T-helper 1 cell (primary cell): ENCODE measurements at regions not wholly inside any gene's neighbourhood (a gene's known extent, or its start where the extent isn't known, plus 50 kb on each side); places are given as distances from the start of the nearest gene placed in this dataset.

ENCODE experiments used
- DNase-seq, 5 donors: peaks; one replicate each; pipeline ENCODE4 v3.0.0-alpha.2; 2012 to 2020

GRCh38 chr5:2199697-2200096, 317.0 kb upstream of the IRX4 start:
- DNase-seq = peak in 1 of 5 donors; percentile 1

GRCh38 chr5:2196989-2197619, 314.4 kb upstream of the IRX4 start:
- DNase-seq = no peak

GRCh38 chr5:2196416-2196815, 313.7 kb upstream of the IRX4 start:
- peak in 1 of 5 donors; percentile 3 for DNase-seq

DNA sequence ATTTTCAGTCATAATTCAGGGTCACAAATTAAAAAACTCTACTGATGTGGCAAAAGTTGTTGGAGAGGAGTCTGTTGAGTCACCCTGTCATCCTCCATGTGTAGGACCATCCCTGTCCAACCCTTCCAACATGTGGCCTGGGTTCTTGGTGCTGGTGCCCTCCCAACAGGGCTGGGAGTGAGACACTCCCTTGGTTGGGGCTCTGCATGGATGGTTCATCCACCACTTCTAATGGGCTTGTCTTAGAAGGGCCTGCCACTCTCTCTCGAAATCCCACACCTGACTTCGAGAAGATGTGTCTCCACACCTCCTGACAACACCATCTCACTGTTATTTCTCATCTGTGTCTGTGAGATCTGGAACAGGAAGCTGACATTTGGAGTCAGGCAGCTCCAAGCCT, 312.2 kb upstream of the IRX4 start:
- no peak for DNase-seq

GRCh38 chr5:2194236-2194555, 311.5 kb upstream of the IRX4 start:
- peak in 1 of 5 donors; percentile 5 for DNase-seq

- peak in 1 of 5 donors; percentile 1 for DNase-seq
These were observed 311.0 kb upstream of the IRX4 start for GRCh38 chr5:2193542-2194235.

DNA sequence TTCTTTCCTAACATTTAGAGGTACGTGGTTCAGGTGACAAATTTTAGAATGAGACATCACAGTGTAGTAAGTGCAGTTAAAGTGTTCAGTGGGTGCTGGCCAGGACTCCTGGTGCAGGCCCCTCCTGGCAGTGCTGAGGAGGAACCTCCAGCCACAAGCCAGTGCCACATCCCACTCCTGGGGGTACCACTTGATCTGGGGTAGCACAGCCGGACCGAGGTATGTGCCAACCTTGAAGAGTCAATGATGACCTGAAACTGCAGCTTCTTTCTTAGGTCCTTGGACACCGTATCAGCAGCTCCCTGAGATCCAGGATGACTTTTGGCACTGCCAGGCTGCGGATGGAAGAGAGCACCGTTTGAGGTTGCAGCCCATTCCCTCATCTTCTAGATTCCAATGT, 310.4 kb upstream of the IRX4 start:
- peak in 1 of 5 donors; percentile 2 for DNase-seq

- peak in 1 of 5 donors; percentile 2 for DNase-seq
These were observed 309.8 kb upstream of the IRX4 start for GRCh38 chr5:2192496-2192895.

DNA sequence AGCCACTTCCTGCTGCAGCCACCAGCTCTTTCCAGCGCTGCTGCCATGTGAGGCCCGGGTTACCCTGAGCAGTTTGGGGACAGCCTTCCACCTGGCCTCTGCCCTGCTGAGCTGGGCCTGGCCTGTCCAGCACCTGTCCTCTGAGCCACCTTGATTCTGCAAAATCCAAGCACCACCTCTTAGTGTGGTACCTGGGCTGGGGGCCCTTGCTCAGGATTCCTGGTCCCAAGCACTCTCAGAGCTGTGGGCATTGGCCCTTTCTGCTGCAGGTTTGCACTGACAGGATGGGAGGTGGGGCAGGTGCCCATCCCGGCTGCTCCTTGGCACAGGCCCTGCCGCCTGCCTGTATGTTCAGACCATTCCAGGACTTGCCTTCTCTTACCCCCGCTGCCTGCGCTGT, 309.2 kb upstream of the IRX4 start:
- peak in 1 of 5 donors; percentile 8 for DNase-seq

GRCh38 chr5:2190549-2190948, 307.8 kb upstream of the IRX4 start:
- DNase-seq = peak in 1 of 5 donors; percentile 1

DNA sequence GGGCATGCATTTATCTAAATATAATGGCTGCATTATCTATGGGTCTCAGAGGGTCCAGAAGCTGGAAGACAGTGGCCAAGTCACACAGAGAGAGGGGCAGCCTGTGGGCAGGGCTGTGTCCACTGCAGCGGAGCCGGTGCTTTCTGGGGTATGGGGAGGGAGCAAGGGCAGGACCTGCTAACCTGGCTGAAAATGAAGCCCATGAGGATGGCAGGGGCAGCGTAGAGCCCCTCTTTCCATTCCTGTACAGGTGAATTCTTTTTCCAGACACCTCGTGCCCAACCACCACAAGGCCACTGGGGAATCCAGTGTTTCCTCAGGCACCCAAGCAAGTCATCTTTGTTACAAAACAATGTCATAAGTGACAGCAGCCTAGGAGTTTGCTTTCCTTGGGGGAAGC, 305.9 kb upstream of the IRX4 start:
- DNase-seq = no peak

DNA sequence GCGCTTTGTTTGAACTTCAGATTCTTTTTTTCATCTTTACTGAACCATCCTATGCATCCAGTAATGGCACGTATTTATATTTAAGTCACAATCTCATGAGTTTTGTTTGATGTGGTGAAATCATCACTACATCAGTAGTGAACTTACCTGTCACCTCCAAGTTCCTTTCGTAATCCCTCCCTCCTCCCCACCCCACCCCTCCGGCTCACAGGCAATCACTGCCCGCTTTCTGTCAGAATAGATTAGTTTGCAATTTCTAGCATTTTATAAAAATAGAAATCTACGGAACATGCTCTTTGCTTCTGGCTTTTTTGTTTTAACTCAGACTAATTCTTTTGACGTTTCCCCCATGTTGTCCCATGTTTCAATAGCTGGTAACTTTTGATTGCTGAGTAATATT, 305.4 kb upstream of the IRX4 start:
- no peak for DNase-seq

DNA sequence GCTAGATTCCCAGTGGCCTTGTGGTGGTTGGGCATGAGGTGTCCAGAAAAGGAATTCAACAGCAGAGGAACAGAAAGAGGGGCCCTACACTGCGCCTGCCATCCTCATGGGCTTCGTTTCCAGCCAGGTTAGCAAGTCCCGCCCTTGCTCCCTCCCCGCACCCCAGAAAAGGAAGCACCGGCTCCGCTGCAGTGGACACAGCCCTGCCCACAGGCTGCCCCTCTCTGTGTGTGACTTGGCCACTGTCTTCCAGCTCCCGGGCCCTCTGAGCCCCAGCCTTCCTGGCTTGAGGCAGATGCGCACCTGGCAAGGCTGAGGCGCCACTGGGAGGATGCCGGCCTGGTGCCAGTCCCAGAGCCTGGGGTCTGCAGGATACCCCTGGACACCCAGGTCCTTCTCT, 305.0 kb upstream of the IRX4 start:
- DNase-seq = no peak

DNA sequence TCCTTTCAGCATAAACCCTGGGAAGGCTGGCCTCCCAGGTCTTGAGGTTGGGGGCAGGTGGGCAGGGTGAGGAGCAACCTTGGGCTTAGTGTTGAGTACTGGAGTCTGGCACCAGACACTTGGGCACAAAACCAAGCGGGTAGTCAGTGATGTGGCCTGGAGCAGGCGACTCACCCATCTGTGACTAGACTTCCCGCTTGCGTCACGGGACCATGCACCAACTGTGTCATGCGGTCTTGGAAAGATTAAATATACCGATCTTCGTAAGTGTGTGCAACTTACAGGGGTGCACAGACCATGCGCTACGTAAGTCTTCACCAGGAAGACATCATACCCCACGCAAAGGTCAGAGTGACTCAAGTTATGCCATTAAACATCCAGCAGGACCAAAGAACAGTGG, 304.4 kb upstream of the IRX4 start:
- no peak for DNase-seq

DNA sequence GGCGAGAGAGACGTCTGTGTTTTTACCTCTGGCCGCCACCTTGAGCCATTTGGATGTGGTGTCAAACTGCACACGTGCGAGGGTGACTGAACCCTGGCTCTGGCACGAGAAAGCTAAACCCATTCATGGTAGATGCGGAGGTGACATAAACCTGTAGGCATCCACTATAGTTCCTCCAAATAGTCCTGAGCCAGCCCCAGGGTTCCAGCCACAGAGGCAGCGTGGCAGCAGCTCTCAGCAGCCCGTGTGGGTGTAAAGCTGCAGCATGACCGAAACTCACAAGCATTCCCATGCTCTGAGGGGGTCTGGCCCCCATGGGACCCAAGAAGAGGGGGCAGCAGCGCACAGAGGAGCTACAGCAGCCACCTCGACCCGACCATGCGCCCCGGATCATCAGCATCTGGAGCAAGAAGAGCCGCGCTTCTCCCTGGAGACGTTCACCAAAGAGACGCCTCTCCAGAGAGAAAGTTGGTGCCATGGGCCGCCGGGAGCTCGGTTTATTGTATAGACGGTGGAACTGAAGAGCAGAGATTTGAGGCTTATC, 303.8 kb upstream of the IRX4 start:
- DNase-seq = no peak

GRCh38 chr5:2185646-2186471, 303.1 kb upstream of the IRX4 start:
- no peak for DNase-seq

- DNase-seq = no peak
These were observed 302.1 kb upstream of the IRX4 start for GRCh38 chr5:2184563-2185540.

DNA sequence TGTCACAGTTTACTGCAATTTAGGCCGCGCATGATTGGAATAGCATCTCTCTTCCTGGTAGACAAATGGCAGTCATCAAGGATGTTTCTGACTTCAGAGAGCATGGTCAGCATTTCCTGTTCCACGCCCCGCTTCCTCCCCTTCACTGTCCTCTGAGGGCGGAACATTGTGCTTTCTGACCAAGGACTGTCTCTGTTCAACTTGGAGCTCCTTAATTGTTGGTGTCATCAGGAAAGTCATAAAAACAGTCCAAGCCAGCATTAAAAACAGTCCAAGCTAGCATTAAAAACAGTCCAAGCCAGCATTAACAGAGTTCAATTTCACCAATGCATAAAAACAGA, 301.3 kb upstream of the IRX4 start:
- no peak for DNase-seq

- no peak for DNase-seq
These were observed 300.7 kb upstream of the IRX4 start for GRCh38 chr5:2183154-2184025.

DNA sequence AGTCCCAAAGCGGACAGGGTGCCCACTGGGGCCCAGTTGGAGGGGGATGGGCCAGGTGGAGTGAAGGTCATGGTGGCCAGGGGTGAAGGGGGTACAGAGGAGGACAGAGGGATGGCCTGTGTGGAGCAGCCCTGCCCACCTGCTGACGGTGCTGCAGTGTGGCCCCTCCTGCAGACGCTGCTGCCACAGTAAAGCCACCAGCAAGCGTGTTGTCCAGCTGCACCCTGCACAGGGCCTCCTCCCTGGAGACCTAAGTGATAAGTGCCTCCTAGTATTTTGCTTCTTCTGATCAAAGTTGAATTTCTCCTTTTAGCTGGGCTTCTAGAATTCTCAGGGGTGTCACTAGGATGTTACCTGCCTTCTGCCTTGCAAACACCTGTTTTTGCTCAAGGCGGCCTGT, 299.3 kb upstream of the IRX4 start:
- DNase-seq = no peak

DNA sequence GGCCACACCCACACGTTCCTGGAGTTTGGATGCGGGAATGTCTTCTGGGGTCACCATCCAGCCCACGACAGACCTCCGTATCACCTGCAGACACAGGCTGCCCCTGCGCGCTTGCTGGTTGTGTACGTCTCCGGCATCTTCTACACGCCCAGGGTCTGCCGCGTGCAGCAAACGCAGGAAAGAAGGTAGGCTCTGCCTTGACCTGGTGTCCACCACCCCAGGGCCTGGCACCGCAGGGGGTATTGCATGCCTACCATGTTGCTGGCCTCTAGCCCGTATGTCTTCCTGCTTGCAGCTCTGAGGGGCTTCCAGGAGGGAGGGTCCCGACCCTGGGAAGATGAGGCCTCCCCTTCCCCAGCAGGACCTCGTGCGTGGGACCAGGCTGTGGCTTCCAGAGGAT, 298.8 kb upstream of the IRX4 start:
- no peak for DNase-seq

DNA sequence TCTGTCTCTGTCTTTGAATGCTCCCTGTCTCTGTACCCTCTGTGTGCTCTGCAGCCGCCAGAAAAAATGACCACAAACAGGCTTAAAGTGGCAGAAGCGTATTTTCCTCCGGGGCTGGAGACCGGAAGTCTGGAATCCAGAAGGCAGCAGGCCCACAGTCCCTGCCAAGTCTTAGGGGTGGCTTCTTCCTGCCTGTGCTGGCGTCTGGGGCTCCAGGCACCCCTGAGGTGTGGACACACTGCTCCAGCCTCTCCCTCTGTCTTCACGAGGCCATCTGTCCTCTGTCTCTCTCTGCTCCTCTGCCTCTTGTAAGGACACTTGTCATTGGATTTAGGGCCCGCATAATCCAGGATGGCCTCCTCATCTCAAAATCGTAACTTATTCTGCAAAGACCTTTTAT, 298.4 kb upstream of the IRX4 start:
- no peak for DNase-seq
